Psoas muscle (tissue), 7 donors: ENCODE measurements at regions not wholly inside any gene's neighbourhood (a gene's known extent, or its start where the extent isn't known, plus 50 kb on each side); places are given as distances from the start of the nearest gene placed in this dataset.

Experiments
- ATAC-seq, 4 donors: fragments of 200-7000 bp; cut with Tn5 transposase; one replicate each; pipeline ENCODE4 v1.9.1; 2020; ENCODE audit warnings: moderate library complexity in 3 of 4, mild to moderate bottlenecking in 2 of 4
- DNase-seq, 2 donors: peaks; one replicate each; pipeline ENCODE4 v3.0.0-alpha.2; 2020
- H3K27ac ChIP-seq: fragments of 200-600 bp; one replicate; pipeline ENCODE4 v1.8.0; 2022
- H3K27me3 ChIP-seq, 3 donors: fragments of 200-600 bp in 1 of 3; one replicate each; pipeline versions ENCODE4 v1.6.1 to v1.8.0; 2013 to 2022; ENCODE audit warnings: low read length in 2 of 3, mild to moderate bottlenecking in 2 of 3, moderate library complexity in 1 of 3; ENCODE audit not compliant: insufficient read depth in 3 of 3
- H3K36me3 ChIP-seq, 2 donors: fragments of 200-600 bp in 1 of 2; one replicate each; pipeline versions ENCODE4 v1.6.1 to v1.8.0; 2013 to 2022; ENCODE audit warnings: low read depth in 1 of 2, mild to moderate bottlenecking in 1 of 2, moderate library complexity in 1 of 2; ENCODE audit not compliant: insufficient read depth in 1 of 2
- H3K4me1 ChIP-seq: fragments of 200-600 bp; one replicate; pipeline ENCODE4 v1.8.0; 2022
- H3K4me3 ChIP-seq: fragments of 200-600 bp; one replicate; pipeline ENCODE4 v1.8.0; 2022; ENCODE audit warnings: mild to moderate bottlenecking
- H3K9me3 ChIP-seq: fragments of 200-600 bp; one replicate; pipeline ENCODE4 v1.8.0; 2022
- CTCF ChIP-seq: fragments of 200-600 bp; IDR thresholded peaks from one replicate; pipeline ENCODE4 v1.8.0; 2022; ENCODE audit warnings: antibody characterized with exemption
- WGBS, 3 donors: extraction: QIAGEN DNeasy Blood & Tissue Kit; methylation state at CpG; one replicate each; pipeline versions ENCODE4 v1.1.6 to v1.1.7; 2013; 5-methylcytosine and 5-hydroxymethylcytosine counted together
- intact Hi-C, 2 donors: fragments of 100-400 bp; cut with DNase I; formaldehyde crosslinking; loops; one replicate each; pipeline versions ENCODE4 v1.11.0 to v1.14.2; 2022
- donor health status: healthy with polysubstance abuse.
- donor health status: DM: no; HTN: no; CAD: no; lungs with moderate emphysema.
- donor health status: Bipolar disorder and iron deficiency.
- donor health status: healthy.
- donor health status: DM: yes; HTN: yes; CAD: no.
- donor health status: DM: no; HTN: no; CAD: no.
- donor health status: DM: yes; HTN: yes; CAD: no.

- H3K9me3 ChIP-seq: no peaks in the 10 kb centered on the region
- DNase-seq (no peak), ATAC-seq (no peak)
- WGBS, 3 donors: 56 to 69% (median 58%) methylated on average over 2 of the region's 2 CpGs
- no peaks in the 10 kb centered on the region for H3K27me3 ChIP-seq
- no peak overlapping the region for H3K4me3 ChIP-seq
- H3K4me1 ChIP-seq: no peaks in the 10 kb centered on the region
- intact Hi-C loops: no loop called here
- H3K27ac ChIP-seq: no peak overlapping the region
- no peaks in the 10 kb centered on the region for H3K36me3 ChIP-seq
- no peak for TF ChIP-seq CTCF
Observed at GRCh38 chr3:182464513-182465145, 328.7 kb upstream of the ATP11B start.

DNA sequence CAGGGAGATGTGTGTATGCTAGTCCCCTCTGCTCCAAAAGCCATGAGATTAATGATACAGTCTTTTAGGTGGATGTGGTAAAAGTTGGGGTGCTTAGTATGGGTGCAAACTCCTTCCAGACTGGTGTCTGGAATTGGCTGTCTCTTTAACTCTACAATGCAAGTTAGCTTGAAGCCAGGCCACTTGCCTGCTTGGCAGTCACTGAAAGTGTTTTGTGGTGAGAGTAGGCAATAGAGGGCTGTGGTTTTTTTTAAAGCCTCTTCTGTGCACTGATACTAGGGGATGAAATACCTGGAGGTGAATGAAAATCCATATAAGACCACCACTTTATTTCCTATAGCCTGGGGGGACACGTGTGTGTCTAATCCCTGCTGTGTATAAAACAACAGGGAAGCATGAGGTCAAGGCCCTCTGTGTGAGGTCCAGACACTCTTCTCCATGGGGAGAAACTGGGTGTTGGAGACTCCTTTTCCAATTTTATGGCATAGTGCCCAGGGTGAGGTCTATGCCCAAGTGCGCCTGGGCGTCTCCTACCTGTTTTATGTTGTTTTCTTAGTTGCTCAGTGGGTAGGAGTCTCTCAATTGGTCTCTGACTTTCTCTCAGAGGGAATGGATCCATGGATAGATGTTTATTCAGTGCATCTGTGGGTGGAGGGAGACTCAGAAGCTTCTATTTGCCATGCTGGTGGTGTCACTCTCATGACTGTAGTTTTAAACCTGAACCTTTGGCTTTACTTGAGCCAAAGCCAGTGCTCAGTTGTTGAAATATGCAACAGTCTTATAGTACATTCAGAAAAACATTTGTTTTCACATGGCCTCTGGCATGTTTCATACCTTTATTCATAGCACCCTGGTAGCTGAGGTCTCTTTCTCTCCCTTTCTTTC is 327.8 kb upstream of the ATP11B start:
- H3K4me1 ChIP-seq: no peaks in the 10 kb centered on the region
- no peaks in the 10 kb centered on the region for H3K36me3 ChIP-seq
- TF ChIP-seq CTCF: no peak
- H3K27me3 ChIP-seq: peaks cover 0 to 1% (median 0%) of the 10 kb centered on the region in 3 donors
- no peak overlapping the region for H3K4me3 ChIP-seq
- intact Hi-C loops: no loop called here
- 64 to 75% (median 70%) methylated on average over 3 of the region's 3 CpGs for WGBS, 3 donors
- DNase-seq (no peak), ATAC-seq (no peak)
- H3K9me3 ChIP-seq: no peaks in the 10 kb centered on the region
- no peak overlapping the region for H3K27ac ChIP-seq

DNA sequence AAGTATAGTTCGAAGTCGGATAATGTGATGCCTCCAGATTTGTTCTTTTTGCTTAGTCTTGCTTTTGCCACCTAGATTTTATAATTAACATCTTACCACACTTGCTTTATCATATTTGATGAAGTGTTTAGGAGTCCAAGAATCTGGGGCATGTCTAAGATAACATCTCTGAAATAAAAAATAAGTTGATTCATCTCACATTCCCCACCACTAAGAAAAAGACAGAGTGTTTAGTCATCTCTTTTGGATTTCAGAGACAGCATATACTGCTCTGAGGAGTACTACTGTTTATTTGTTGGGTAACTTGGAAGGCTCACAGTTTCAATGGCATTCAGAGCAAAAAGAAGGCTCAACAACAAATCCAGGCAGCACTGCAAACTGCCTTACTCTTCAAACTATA is 324.2 kb upstream of the ATP11B start:
- intact Hi-C loops: no loop called here
- Histone ChIP-seq H3K36me3 (no peaks in the 10 kb centered on the region), H3K27ac (no peak overlapping the region), H3K4me1 (no peaks in the 10 kb centered on the region), H3K9me3 (no peaks in the 10 kb centered on the region), H3K4me3 (no peak overlapping the region), H3K27me3 (peaks cover 0 to 1% (median 0%) of the 10 kb centered on the region in 3 donors)
- no peak for TF ChIP-seq CTCF
- 93 to 97% (median 95%) methylated on average over 2 of the region's 2 CpGs for WGBS, 3 donors
- DNase-seq (no peak), ATAC-seq (no peak)

- TF ChIP-seq CTCF: no peak
- Histone ChIP-seq H3K27me3 (peaks cover 0 to 1% (median 0%) of the 10 kb centered on the region in 3 donors), H3K4me1 (no peaks in the 10 kb centered on the region), H3K4me3 (no peak overlapping the region), H3K36me3 (no peaks in the 10 kb centered on the region), H3K27ac (no peak overlapping the region), H3K9me3 (no peaks in the 10 kb centered on the region)
- DNase-seq: no peak
- intact Hi-C loops: no loop called here
- ATAC-seq: no peak
- WGBS, 3 donors: 83 to 89% (median 85%) methylated on average over 1 of the region's 1 CpG
Observed at GRCh38 chr3:182470187-182470586, 323.1 kb upstream of the ATP11B start.
